ENCODE measurements at regions not wholly inside any gene's neighbourhood (a gene's known extent, or its start where the extent isn't known, plus 50 kb on each side); places are given as distances from the start of the nearest gene placed in this dataset.

DNA sequence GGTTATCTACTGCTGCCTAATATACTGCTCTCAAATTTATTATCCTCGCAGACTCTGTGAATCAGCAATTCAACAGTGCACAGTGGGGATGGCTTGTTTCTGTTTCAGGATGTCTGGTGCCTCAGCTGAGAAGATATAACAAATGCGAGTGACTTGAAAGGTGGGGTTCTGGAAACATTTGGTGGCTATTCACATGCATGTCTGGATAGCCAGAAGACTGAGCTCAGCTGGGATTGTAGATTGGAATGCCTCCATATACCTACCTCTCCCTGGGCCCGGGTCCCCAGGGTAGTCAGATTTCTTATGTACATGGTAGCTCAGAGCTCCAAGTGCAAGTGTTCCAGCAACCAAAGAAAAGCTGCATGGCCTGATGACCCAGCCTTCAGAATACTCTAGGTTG is 176.3 kb downstream of the IER5 start:
- Histone ChIP-seq H3K4me3 (ENCODE audit: low read depth, low read length, poor library complexity, severe bottlenecking) (no peak overlapping the region), H3K79me2 (ENCODE audit: insufficient read depth, low read depth, low read length) (no peaks in the 10 kb centered on the region), H3K9me3 (ENCODE audit: low read length) (no peaks in the 10 kb centered on the region), H4K20me1 (ENCODE audit: insufficient read depth, low read length) (no peaks in the 10 kb centered on the region), H3K36me3 (ENCODE audit: insufficient read depth, low read length) (no peaks in the 10 kb centered on the region), H3K4me1 (ENCODE audit: insufficient read depth, low read length, poor library complexity, severe bottlenecking) (no peaks in the 10 kb centered on the region), H3K9me2 (ENCODE audit: insufficient read depth, low read length) (no peaks in the 10 kb centered on the region), H2AFZ (ENCODE audit: low read length) (no peak overlapping the region), H3K4me2 (ENCODE audit: low read length) (no peak overlapping the region), H3K27ac (ENCODE audit: low read depth, low read length, poor library complexity, severe bottlenecking) (no peak overlapping the region)
- no peak for DNase-seq (ENCODE audit: low spot score)
- CTCF ChIA-PET (ENCODE audit: unreplicated experiment), result no interaction called here
- intact Hi-C loops (cut with micrococcal nuclease; ENCODE audit: unreplicated experiment), result no loop called here
- no TSS peak for BruUV-seq (replicated peaks)
- no peak for TF ChIP-seq EZH2phosphoT487 (IDR thresholded peaks at IDR 0.05; ENCODE audit: borderline replicate concordance, low read depth, low read length)
- POLR2A ChIA-PET, result no interaction called here

DNA sequence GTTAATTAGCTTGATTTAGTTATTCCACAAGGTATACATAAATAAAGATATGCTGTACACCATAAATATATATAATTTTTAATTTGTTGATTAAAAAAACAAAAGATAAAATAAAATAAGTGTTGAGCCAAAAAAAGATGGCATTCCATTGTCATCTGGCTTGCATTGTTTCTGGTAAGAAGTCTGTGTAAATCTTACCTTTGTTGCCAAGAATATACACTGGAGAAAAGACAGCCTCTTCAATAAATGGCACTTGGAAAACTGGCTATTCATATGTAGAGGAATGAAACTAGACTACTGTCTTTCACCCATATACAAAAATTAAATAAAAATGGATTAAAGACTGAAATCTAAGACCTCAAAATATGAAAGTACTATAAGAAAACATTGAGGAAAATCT is 196.5 kb downstream of the IER5 start:
- intact Hi-C loops (cut with micrococcal nuclease; ENCODE audit: unreplicated experiment), result no loop called here

DNA sequence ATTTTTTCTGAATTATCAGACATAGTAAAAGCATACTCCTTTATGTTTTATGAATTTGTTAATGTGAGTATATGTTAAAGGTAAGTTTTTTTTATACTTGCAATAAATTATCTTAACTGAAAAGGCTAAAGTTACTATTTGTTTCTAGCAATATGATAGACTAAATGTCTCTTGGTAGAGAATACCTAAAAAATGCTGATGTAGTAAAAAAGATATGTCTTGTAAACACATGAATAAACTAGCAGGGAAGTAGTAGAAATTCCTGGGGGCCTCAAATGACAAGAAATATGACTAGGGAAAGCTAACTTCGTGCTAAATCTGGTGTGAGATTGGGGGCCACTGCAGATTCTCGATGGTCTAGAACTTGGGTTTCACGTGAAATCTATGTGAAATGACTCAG is 188.1 kb upstream of the CACNA1E start:
- Histone ChIP-seq H3K4me2 (ENCODE audit: low read length) (no peak overlapping the region), H3K9me2 (ENCODE audit: insufficient read depth, low read length) (no peaks in the 10 kb centered on the region), H3K79me2 (ENCODE audit: insufficient read depth, low read depth, low read length) (no peaks in the 10 kb centered on the region), H2AFZ (ENCODE audit: low read length) (no peak overlapping the region), H3K9me3 (ENCODE audit: low read length) (no peaks in the 10 kb centered on the region), H4K20me1 (ENCODE audit: insufficient read depth, low read length) (no peaks in the 10 kb centered on the region), H3K27ac (ENCODE audit: low read depth, low read length, poor library complexity, severe bottlenecking) (no peak overlapping the region), H3K4me1 (ENCODE audit: insufficient read depth, low read length, poor library complexity, severe bottlenecking) (no peaks in the 10 kb centered on the region), H3K36me3 (ENCODE audit: insufficient read depth, low read length) (no peaks in the 10 kb centered on the region), H3K4me3 (ENCODE audit: low read depth, low read length, poor library complexity, severe bottlenecking) (no peak overlapping the region)
- ChIA-PET POLR2A (no interaction called here), CTCF (ENCODE audit: unreplicated experiment) (no interaction called here)
- TF ChIP-seq, protein P1, sequence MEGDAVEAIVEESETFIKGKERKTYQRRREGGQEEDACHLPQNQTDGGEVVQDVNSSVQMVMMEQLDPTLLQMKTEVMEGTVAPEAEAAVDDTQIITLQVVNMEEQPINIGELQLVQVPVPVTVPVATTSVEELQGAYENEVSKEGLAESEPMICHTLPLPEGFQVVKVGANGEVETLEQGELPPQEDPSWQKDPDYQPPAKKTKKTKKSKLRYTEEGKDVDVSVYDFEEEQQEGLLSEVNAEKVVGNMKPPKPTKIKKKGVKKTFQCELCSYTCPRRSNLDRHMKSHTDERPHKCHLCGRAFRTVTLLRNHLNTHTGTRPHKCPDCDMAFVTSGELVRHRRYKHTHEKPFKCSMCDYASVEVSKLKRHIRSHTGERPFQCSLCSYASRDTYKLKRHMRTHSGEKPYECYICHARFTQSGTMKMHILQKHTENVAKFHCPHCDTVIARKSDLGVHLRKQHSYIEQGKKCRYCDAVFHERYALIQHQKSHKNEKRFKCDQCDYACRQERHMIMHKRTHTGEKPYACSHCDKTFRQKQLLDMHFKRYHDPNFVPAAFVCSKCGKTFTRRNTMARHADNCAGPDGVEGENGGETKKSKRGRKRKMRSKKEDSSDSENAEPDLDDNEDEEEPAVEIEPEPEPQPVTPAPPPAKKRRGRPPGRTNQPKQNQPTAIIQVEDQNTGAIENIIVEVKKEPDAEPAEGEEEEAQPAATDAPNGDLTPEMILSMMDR (conservative IDR thresholded peaks at IDR 0.05; ENCODE audit: low read length), result no peak
- TF ChIP-seq EZH2phosphoT487 (IDR thresholded peaks at IDR 0.05; ENCODE audit: borderline replicate concordance, low read depth, low read length), result no peak
- no peak for DNase-seq (ENCODE audit: low spot score)
- intact Hi-C loops (cut with micrococcal nuclease; ENCODE audit: unreplicated experiment), result no loop called here
- BruUV-seq (replicated peaks), result no TSS peak

More for the DNA sequence above, 196.5 kb downstream of the IER5 start:
- POLR2A ChIA-PET, result interaction anchor here (0.7 kb wide), 1 partner anchor 1743 kb away, joined by 3 read pairs; no protein-coding TSS in a partner anchor
- DNase-seq (ENCODE audit: low spot score), result no peak
- Histone ChIP-seq H3K4me3 (ENCODE audit: low read depth, low read length, poor library complexity, severe bottlenecking) (no peak overlapping the region), H3K9me3 (ENCODE audit: low read length) (peaks cover 21% of the 10 kb centered on the region; the same call in 1 of the 2 replicates), H3K36me3 (ENCODE audit: insufficient read depth, low read length) (no peaks in the 10 kb centered on the region), H2AFZ (ENCODE audit: low read length) (no peak overlapping the region), H3K79me2 (ENCODE audit: insufficient read depth, low read depth, low read length) (no peaks in the 10 kb centered on the region), H3K4me2 (ENCODE audit: low read length) (no peak overlapping the region), H4K20me1 (ENCODE audit: insufficient read depth, low read length) (no peaks in the 10 kb centered on the region), H3K9me2 (ENCODE audit: insufficient read depth, low read length) (no peaks in the 10 kb centered on the region), H3K27ac (ENCODE audit: low read depth, low read length, poor library complexity, severe bottlenecking) (no peak overlapping the region), H3K4me1 (ENCODE audit: insufficient read depth, low read length, poor library complexity, severe bottlenecking) (no peaks in the 10 kb centered on the region)
- CTCF ChIA-PET (ENCODE audit: unreplicated experiment), result no interaction called here
- TF ChIP-seq EZH2phosphoT487 (IDR thresholded peaks at IDR 0.05; ENCODE audit: borderline replicate concordance, low read depth, low read length), result no peak
- TF ChIP-seq, protein P1 (conservative IDR thresholded peaks at IDR 0.05; ENCODE audit: low read length), result no peak
- no TSS peak for BruUV-seq (replicated peaks)
